ENCODE measurements at regions not wholly inside any gene's neighbourhood (a gene's known extent, or its start where the extent isn't known, plus 50 kb on each side); places are given as distances from the start of the nearest gene placed in this dataset.

DNA sequence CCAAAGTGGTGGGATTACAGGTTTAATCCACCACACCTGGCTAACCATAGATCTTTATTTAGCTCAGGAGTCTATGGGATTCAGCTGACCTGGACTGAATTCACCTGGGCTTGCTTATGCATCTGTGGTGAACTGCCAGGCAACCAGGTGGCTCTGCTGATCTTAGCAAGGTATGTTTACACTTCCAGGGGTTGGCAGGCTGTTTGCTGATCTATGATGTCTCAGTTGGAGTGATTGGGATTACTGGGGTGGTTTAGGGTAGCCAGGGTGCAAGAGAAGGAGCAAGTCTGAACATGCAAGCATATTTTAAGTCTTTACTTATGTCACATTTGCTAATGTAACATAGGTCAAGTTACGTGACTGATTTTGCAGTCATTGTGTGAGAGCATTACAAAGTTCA is 63.6 kb upstream of the JAK2 start:
- Mint-ChIP-seq H3K27ac (no peak overlapping the region), H3K27me3 (ENCODE audit: low read depth) (no peaks in the 10 kb centered on the region)
- intact Hi-C loops (cut with micrococcal nuclease), result loop anchor here (5.0 kb wide), 1 partner anchor 89 kb away; no protein-coding TSS in a partner anchor

DNA sequence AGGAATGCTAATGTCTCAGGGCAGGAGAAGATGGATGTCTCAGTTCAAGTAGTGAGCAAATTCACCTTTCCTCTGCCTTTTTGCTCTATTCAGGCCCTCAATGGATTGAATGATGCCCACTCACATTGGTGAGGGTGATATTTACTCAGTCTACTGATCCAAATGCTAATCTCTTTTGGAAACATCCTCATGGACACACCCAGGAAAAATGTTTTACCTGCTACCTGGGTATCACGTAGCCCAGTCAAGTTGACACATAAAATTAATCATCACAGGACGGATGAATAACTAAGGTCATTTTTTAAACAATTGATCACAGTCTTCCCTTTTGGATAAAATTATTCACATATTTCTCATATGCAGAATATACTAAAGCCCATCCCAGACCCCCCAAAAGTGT is 63.0 kb upstream of the JAK2 start:
- H3K27ac Mint-ChIP-seq, result no peak overlapping the region
- intact Hi-C loops (cut with micrococcal nuclease), result loop anchor here (2.0 to 5.0 kb wide), 2 partner anchors 15 to 90 kb away; no protein-coding TSS in a partner anchor
- peaks cover 35% of the 10 kb centered on the region for H3K4me1 Mint-ChIP-seq (ENCODE audit: low read depth)
- H3K4me3 Mint-ChIP-seq (ENCODE audit: low read depth), result no peak overlapping the region
- H3K36me3 Mint-ChIP-seq (ENCODE audit: low read depth), result peaks cover 20% of the 10 kb centered on the region
- DNase-seq (ENCODE audit: low spot score), result no peak
- H3K9me3 Mint-ChIP-seq, result peaks cover 21% of the 10 kb centered on the region
- H3K27me3 Mint-ChIP-seq (ENCODE audit: low read depth), result no peaks in the 10 kb centered on the region

More for the DNA sequence above, 63.6 kb upstream of the JAK2 start:
- H3K4me3 Mint-ChIP-seq (ENCODE audit: low read depth), result no peak overlapping the region
- H3K4me1 Mint-ChIP-seq (ENCODE audit: low read depth), result peaks cover 30% of the 10 kb centered on the region
- peaks cover 20% of the 10 kb centered on the region for H3K36me3 Mint-ChIP-seq (ENCODE audit: low read depth)
- H3K9me3 Mint-ChIP-seq, result peaks cover 21% of the 10 kb centered on the region
- no peak for DNase-seq (ENCODE audit: low spot score)

DNA sequence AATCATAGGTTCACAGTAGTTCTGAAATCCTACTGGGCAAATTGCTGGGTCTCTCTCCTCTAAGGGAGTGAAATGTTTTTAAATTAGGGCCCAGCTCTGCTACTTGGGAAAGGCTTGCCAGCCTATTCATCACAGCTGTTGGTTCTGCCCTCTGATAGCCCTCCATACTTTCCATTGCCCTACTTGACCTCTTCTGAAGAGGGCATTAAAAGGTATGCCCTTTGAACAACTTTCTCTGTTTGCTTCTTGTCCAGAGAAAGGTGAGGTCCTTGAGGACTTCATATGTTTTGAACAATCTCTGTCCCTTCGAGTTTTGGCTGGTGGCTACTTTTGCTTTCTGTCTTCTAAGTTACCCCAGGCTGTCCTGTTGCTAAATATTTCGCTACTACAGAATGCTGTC is 62.3 kb upstream of the JAK2 start:
- no peak overlapping the region for H3K4me3 Mint-ChIP-seq (ENCODE audit: low read depth)
- no peaks in the 10 kb centered on the region for H3K27me3 Mint-ChIP-seq (ENCODE audit: low read depth)
- H3K4me1 Mint-ChIP-seq (ENCODE audit: low read depth), result peaks cover 41% of the 10 kb centered on the region
- H3K9me3 Mint-ChIP-seq, result peaks cover 18% of the 10 kb centered on the region
- H3K27ac Mint-ChIP-seq, result no peak overlapping the region
- DNase-seq (ENCODE audit: low spot score), result no peak
- intact Hi-C loops (cut with micrococcal nuclease), result loop anchor here (2.0 to 5.0 kb wide), 2 partner anchors 14 to 90 kb away; no protein-coding TSS in a partner anchor
- H3K36me3 Mint-ChIP-seq (ENCODE audit: low read depth), result peaks cover 16% of the 10 kb centered on the region

DNA sequence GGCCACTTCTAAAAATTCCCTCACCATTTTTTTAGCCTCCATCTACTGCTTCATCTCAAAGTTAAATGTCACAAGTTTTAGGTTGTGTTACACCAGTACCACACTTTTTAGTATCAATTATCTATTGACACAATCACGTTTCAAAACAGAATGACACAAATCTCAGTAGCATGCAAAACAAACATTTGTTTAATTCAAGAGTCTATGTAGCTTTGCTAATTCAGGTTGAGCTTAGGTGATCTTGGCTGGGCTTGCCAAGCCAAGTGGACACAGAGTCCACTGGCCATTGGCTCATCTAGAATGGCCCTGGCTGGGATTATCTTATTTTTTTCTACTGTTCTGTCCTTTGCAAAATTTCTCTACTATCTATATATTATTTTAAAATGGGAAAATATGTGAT is 61.9 kb upstream of the JAK2 start:
- intact Hi-C loops (cut with micrococcal nuclease), result loop anchor here (2.0 to 5.0 kb wide), 2 partner anchors 14 to 91 kb away; no protein-coding TSS in a partner anchor
- Mint-ChIP-seq H3K4me1 (ENCODE audit: low read depth) (peaks cover 45% of the 10 kb centered on the region), H3K4me3 (ENCODE audit: low read depth) (no peak overlapping the region), H3K36me3 (ENCODE audit: low read depth) (peaks cover 12% of the 10 kb centered on the region), H3K9me3 (peaks cover 14% of the 10 kb centered on the region), H3K27me3 (ENCODE audit: low read depth) (no peaks in the 10 kb centered on the region), H3K27ac (no peak overlapping the region)
- DNase-seq (ENCODE audit: low spot score), result no peak

DNA sequence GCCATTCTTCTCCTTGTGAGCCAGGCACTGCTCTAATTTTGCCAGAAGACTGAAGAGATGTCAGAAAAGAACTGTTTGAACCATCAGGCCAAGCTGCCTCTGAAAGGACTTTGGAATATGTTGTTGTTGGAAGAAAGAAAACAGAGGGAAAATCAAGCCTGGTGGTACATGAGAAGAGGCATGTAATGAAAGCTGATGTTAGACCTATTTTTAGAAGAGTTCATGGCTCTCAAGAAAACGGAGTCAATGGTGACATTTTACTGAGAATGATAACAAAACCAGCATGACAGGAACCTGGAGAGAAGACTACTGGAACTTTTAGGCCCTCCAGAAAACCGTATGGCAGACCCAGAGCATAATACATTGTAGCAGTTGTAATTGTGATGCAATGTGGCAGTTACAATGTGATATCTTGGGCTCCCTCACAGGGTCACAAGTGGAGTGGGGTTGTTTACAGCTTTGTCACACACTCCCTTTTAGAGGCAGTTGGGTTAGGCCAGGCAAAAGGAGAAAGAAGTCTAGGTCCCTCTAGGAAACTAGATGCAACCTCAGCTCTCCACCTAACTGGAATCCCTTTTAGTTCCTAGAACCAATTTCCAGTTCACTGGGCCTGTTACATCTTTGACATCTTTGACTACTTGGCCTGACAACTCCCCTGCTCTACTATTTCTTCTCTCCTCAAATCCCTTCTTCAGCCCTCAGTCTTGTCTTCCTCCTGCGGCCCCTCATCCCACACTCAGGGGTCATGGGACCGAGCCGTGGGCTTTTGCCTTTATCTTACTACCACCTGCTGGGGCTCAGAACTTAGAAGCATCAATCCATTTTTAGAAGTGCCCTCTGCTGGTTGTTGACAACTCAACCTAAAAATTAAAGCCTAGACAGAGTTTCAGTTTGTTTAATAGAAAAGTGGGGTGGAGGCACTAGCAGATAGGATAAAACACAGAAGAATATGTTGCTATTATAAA is 61.2 kb upstream of the JAK2 start:
- Mint-ChIP-seq H3K9me3 (peaks cover 11% of the 10 kb centered on the region), H3K27ac (peak overlapping the region; percentile 83), H3K27me3 (ENCODE audit: low read depth) (no peaks in the 10 kb centered on the region), H3K4me3 (ENCODE audit: low read depth) (no peak overlapping the region), H3K36me3 (ENCODE audit: low read depth) (peaks cover 10% of the 10 kb centered on the region), H3K4me1 (ENCODE audit: low read depth) (peaks cover 48% of the 10 kb centered on the region)
- intact Hi-C loops (cut with micrococcal nuclease), result loop anchor here (2.0 to 5.0 kb wide), 4 partner anchors 13 to 161 kb away; no protein-coding TSS in a partner anchor
- no peak for DNase-seq (ENCODE audit: low spot score)

DNA sequence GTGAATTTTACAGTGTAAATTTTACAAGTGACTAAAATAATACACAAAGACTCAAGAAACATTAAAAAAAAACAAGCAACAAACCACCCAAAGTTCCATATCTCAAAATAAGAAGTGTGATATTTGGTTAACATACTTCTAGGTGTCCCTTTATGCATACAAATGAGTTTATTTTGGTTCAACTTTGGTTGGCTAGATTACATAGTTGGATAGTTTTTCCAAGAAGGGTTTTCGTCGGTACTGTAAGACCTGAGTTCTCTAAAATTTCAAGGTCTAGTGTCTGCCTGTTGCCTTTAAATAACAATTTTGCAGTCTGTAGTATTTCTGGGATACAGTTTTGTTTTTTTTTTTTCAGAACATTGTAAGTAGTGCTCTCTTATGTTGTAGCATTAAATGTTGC is 58.8 kb upstream of the JAK2 start:
- Mint-ChIP-seq H3K9me3 (peaks cover 5% of the 10 kb centered on the region), H3K4me3 (ENCODE audit: low read depth) (no peak overlapping the region), H3K27me3 (ENCODE audit: low read depth) (no peaks in the 10 kb centered on the region), H3K36me3 (ENCODE audit: low read depth) (peaks cover 4% of the 10 kb centered on the region), H3K27ac (no peak overlapping the region), H3K4me1 (ENCODE audit: low read depth) (peaks cover 63% of the 10 kb centered on the region)
- no peak for DNase-seq (ENCODE audit: low spot score)
- intact Hi-C loops (cut with micrococcal nuclease), result no loop called here

DNA sequence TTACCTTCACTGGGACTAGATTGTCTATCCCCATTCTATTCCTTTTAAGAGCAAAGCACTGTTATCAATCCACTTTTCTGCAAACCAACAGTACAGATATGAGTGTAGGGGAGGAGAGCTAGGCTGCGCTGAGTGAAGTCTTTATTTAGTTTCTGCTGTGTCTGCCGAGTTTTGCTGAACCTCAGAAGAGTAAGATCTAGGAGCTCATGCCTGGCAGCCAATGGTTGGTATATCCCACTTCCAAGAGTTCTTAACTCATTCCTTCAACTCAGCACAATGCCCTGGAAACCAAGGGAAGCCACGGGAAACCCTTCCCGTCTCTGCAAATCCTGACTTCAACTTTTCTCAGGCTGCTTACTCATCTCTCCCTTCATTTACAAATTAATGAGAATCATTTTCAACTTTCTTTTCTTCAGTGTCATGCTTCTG is 58.0 kb upstream of the JAK2 start:
- Mint-ChIP-seq H3K36me3 (ENCODE audit: low read depth) (no peaks in the 10 kb centered on the region), H3K4me1 (ENCODE audit: low read depth) (peaks cover 65% of the 10 kb centered on the region), H3K4me3 (ENCODE audit: low read depth) (no peak overlapping the region), H3K27ac (peak overlapping the region; percentile 46), H3K27me3 (ENCODE audit: low read depth) (no peaks in the 10 kb centered on the region), H3K9me3 (no peaks in the 10 kb centered on the region)
- intact Hi-C loops (cut with micrococcal nuclease), result no loop called here
- no peak for DNase-seq (ENCODE audit: low spot score)

DNA sequence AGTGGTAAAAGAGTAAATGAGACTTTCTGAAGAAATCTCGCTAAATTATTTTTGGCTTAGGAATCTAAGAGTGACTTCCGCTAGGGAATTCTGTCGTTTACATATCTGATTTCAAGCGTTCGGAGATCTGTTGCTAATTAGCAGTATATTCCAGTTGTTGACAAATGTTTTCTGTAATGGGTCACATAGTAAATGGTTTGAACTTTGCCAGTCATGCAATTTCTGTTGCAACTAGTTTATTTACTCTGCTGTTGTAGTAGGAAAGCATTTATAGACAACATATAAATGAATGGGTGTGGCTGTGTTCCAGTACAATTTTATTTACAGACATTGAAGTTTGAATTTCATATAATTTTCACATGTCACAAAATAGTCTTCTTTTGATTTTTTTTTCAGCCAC is 57.4 kb upstream of the JAK2 start:
- Mint-ChIP-seq H3K36me3 (ENCODE audit: low read depth) (peaks cover 1% of the 10 kb centered on the region), H3K27ac (no peak overlapping the region), H3K4me3 (ENCODE audit: low read depth) (no peak overlapping the region), H3K9me3 (no peaks in the 10 kb centered on the region), H3K27me3 (ENCODE audit: low read depth) (no peaks in the 10 kb centered on the region), H3K4me1 (ENCODE audit: low read depth) (peaks cover 68% of the 10 kb centered on the region)
- no peak for DNase-seq (ENCODE audit: low spot score)
- intact Hi-C loops (cut with micrococcal nuclease), result no loop called here

DNA sequence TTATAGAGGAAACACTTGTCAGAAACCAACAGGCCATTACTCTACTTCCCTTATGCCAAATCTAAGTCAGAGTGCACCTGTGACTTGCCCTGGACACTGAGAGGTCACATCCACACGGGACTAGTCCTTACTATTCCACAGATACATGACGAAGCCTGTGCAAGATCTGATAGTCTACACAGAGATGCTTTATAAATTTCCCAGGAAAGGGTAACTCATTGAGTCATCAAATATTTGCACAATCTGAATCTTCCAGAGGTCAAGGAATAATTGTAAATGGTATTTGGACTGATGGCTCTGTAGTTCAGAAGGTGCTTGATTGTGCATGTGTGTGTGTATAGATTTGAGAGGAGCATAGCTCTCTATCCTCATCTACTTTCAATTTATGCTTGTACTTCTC is 55.2 kb upstream of the JAK2 start:
- DNase-seq (ENCODE audit: low spot score), result no peak
- intact Hi-C loops (cut with micrococcal nuclease), result no loop called here
- peaks cover 54% of the 10 kb centered on the region for H3K4me1 Mint-ChIP-seq (ENCODE audit: low read depth)
- H3K27me3 Mint-ChIP-seq (ENCODE audit: low read depth), result no peaks in the 10 kb centered on the region
- H3K9me3 Mint-ChIP-seq, result no peaks in the 10 kb centered on the region
- no peak overlapping the region for H3K27ac Mint-ChIP-seq
- H3K4me3 Mint-ChIP-seq (ENCODE audit: low read depth), result no peak overlapping the region
- peaks cover 6% of the 10 kb centered on the region for H3K36me3 Mint-ChIP-seq (ENCODE audit: low read depth)

DNA sequence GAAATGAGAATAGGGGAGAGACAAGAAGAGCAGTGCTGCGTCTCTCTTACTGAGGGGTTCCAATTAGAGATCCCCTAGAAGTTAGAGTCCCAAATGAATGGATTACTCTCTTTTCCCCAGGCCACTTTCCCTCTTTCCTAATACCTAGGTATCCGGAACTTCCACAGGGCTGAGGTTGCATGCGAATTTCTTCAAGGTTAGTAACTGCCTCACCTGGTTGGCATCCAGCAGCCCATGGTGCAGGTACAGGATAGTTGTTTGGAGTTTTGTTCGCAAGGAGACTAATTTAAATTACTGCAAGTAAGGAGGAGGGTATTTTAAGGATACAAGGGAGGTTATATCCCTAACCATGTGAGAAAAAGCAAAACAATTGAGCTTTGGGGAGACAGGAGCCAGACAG is 52.4 kb upstream of the JAK2 start:
- Mint-ChIP-seq H3K4me1 (ENCODE audit: low read depth) (peaks cover 51% of the 10 kb centered on the region), H3K9me3 (no peaks in the 10 kb centered on the region), H3K4me3 (ENCODE audit: low read depth) (no peak overlapping the region), H3K36me3 (ENCODE audit: low read depth) (peaks cover 8% of the 10 kb centered on the region), H3K27ac (no peak overlapping the region), H3K27me3 (ENCODE audit: low read depth) (no peaks in the 10 kb centered on the region)
- intact Hi-C loops (cut with micrococcal nuclease), result no loop called here
- DNase-seq (ENCODE audit: low spot score), result no peak

DNA sequence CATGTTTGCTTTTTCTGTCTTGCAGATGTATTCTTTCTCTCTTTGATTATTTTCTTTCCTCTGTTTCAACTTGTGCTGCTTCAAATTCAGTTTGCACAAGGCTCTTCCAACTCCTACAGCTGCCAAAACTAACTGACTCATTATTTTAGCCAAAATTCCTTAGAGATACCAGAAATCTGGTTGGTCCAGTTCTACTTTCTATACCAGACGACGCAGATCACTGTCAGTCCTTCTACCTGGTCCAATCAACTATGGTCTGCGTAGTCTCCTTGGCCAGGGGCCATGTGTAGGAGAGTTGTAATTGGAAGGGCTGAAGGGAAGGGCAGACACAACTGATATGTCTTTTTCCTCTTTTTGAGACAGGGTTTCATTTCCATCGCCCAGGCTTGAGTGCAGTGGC is 51.9 kb upstream of the JAK2 start:
- no peaks in the 10 kb centered on the region for H3K9me3 Mint-ChIP-seq
- DNase-seq (ENCODE audit: low spot score), result no peak
- no peaks in the 10 kb centered on the region for H3K27me3 Mint-ChIP-seq (ENCODE audit: low read depth)
- peaks cover 8% of the 10 kb centered on the region for H3K36me3 Mint-ChIP-seq (ENCODE audit: low read depth)
- H3K4me1 Mint-ChIP-seq (ENCODE audit: low read depth), result peaks cover 51% of the 10 kb centered on the region
- H3K4me3 Mint-ChIP-seq (ENCODE audit: low read depth), result no peak overlapping the region
- intact Hi-C loops (cut with micrococcal nuclease), result no loop called here
- no peak overlapping the region for H3K27ac Mint-ChIP-seq

DNA sequence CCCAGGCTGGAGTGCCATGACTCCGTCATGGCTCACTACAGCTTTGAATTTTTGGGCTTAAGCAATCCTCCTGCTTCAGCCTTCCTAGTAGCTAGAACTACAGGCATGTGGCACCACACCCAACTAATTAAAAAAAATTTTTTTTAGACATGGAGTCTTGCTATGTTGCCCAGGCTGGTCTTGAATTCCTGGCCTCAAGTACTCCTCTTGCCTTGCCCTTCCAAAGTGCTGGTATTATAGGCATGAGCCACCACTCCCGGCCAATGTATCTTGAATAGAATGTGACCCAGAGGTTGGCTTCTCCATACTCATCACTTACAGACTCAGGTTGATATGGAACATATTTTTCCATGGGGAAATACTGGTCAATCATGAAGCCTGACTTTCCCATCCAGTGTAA is 51.2 kb upstream of the JAK2 start:
- Mint-ChIP-seq H3K4me1 (ENCODE audit: low read depth) (peaks cover 55% of the 10 kb centered on the region), H3K9me3 (no peaks in the 10 kb centered on the region), H3K4me3 (ENCODE audit: low read depth) (no peak overlapping the region), H3K27me3 (ENCODE audit: low read depth) (no peaks in the 10 kb centered on the region), H3K27ac (no peak overlapping the region), H3K36me3 (ENCODE audit: low read depth) (peaks cover 8% of the 10 kb centered on the region)
- intact Hi-C loops (cut with micrococcal nuclease), result no loop called here
- DNase-seq (ENCODE audit: low spot score), result no peak

DNA sequence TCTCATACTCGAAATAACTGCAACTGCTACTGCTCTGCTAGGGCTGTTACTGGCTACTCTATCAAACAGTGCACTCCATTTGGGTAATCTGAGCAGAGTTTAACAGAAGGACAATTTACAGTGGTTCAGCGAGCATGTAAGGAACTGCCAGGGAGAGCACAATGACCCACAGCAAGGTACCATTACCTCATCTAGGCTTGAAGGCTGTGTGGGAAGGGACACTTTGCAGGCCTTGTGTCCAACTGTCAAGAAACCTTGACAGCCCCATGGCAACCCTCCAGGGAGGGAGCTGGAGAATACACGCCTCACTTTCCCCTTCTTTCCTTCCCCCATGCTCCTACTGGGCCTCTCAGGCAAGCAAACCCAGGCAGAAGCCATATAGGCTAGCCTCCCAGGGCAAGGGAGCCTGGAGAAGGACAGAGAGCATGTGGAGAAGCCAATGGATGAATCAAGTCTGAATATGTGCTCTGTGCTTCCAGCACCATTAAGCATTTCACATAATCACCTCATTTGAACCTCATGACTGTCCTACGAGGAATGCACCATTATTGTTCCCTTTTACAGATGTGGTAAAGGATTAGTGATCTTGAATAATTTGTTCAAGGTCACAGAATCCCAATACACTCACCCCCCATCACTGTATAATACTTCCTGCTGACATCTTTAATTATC is 49.9 kb upstream of the JAK2 start:
- peak overlapping the region; percentile 91 for H3K27ac Mint-ChIP-seq
- H3K9me3 Mint-ChIP-seq, result no peaks in the 10 kb centered on the region

More for the DNA sequence above, 49.9 kb upstream of the JAK2 start:
- H3K4me3 Mint-ChIP-seq (ENCODE audit: low read depth), result no peak overlapping the region
- no peaks in the 10 kb centered on the region for H3K27me3 Mint-ChIP-seq (ENCODE audit: low read depth)
- peaks cover 8% of the 10 kb centered on the region for H3K36me3 Mint-ChIP-seq (ENCODE audit: low read depth)
- DNase-seq (ENCODE audit: low spot score), result no peak
- intact Hi-C loops (cut with micrococcal nuclease), result loop anchor here (5.0 kb wide), 2 partner anchors 502 to 692 kb away; partner anchors contain the start of genes PLGRKT and RIC1
- H3K4me1 Mint-ChIP-seq (ENCODE audit: low read depth), result peaks cover 57% of the 10 kb centered on the region

Measured in activated T-helper 2 cell treated with anti-CD3 and anti-CD28 coated beads, Interferon-gamma antibody, Interleukin-2, Interleukin-4, amounts not matched to agents 10 μg/mL and 5 μg/mL and 100 μg/mL, durations not matched to agents 14 hours and 24 hours and 36 hours (primary cell).